ENCODE measurements at regions not wholly inside any gene's neighbourhood (a gene's known extent, or its start where the extent isn't known, plus 50 kb on each side); places are given as distances from the start of the nearest gene placed in this dataset.

GRCh38 chr4:15361529-15361928, 66.3 kb upstream of the C1QTNF7 start:
- in situ Hi-C loops (cut with HindIII; ENCODE audit: low sequenced_read_pairs): no loop called here

DNA sequence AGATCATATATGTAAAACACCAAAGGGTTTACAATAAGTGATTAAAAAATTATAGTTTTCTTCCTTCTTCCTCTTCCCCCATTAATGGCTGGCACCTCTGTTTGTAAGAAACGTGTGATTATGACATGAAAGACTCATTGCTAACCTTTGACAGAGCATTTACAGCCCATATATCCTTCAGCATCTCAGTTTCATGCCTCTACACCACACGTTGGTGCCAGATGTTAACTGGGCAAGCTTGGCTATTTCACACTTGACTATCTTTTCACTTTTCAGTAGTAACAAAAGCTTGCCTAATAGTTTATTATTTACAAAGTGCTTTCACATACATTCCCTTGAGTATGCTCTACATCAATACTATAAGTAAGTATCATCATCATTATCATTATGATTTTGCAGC, 65.3 kb upstream of the C1QTNF7 start:
- in situ Hi-C loops (cut with HindIII; ENCODE audit: low sequenced_read_pairs): no loop called here

DNA sequence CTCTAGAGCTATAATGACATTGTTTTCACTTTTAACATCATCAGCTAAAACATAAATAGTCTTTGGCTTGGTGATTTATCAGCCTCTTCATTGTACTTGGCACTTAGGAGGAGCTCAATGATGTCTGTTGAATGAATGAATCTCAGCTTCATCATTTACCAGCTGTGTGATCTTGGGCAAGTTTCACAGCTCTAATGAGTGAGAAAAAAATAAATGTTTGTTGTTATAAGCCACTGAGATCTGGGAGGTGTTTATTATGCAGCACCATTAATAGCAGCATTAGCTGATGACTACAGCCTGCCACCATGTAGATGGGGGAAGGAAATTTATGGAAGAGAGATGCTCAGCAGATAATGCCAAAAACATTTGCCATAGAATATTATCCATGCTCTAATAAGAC, 63.6 kb upstream of the C1QTNF7 start:
- in situ Hi-C loops (cut with HindIII; ENCODE audit: low sequenced_read_pairs): no loop called here

- in situ Hi-C loops (cut with HindIII; ENCODE audit: low sequenced_read_pairs): no loop called here
These were observed 62.2 kb upstream of the C1QTNF7 start for GRCh38 chr4:15365641-15366040.

GRCh38 chr4:15366721-15367120, 61.1 kb upstream of the C1QTNF7 start:
- in situ Hi-C loops (cut with HindIII; ENCODE audit: low sequenced_read_pairs): no loop called here

GRCh38 chr4:15368856-15369255, 59.0 kb upstream of the C1QTNF7 start:
- in situ Hi-C loops (cut with HindIII; ENCODE audit: low sequenced_read_pairs): no loop called here

DNA sequence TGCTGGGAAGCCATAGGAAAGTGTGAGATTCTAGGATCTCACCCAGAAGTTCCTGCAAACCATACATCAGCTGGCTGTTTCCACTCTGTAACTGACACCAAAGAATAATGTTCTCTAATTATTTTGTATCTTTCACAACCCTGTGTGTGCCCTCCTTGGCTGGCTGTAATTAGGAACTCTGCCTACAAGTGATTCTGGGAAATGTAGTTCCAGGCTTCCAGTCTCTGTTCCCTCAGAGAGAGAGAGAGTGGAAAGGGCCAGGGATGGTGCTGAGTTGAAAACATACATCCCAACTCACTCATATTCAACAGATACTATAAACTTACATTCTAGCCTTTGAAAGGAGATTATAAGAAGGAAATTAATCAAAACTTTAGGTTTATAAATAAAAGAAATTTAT, 57.5 kb upstream of the C1QTNF7 start:
- in situ Hi-C loops (cut with HindIII; ENCODE audit: low sequenced_read_pairs): no loop called here

DNA sequence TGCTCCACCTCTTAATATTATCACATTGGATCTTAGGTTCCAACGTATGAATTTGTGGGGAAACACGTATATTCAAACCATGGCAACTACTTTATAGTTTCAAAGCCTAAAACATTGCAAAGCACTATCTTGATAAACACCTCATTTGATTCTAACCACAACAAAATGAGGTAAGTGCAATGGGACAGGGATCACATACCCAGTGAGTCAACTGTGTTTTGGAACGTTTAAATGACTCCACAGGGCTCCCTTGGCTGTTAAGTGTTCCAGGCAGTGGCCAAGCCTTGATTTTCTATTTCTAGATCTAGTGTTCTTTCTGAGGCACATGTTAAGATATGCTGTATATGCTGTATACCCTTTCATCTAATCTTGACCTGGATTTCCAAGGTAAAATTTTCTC, 54.5 kb upstream of the C1QTNF7 start:
- in situ Hi-C loops (cut with HindIII; ENCODE audit: low sequenced_read_pairs): no loop called here

- in situ Hi-C loops (cut with HindIII; ENCODE audit: low sequenced_read_pairs): no loop called here
These were observed 53.2 kb upstream of the C1QTNF7 start for GRCh38 chr4:15374656-15375055.

GRCh38 chr4:15375667-15376066, 52.2 kb upstream of the C1QTNF7 start:
- in situ Hi-C loops (cut with HindIII; ENCODE audit: low sequenced_read_pairs): no loop called here

GRCh38 chr4:15376145-15376544, 51.7 kb upstream of the C1QTNF7 start:
- in situ Hi-C loops (cut with HindIII; ENCODE audit: low sequenced_read_pairs): no loop called here

DNA sequence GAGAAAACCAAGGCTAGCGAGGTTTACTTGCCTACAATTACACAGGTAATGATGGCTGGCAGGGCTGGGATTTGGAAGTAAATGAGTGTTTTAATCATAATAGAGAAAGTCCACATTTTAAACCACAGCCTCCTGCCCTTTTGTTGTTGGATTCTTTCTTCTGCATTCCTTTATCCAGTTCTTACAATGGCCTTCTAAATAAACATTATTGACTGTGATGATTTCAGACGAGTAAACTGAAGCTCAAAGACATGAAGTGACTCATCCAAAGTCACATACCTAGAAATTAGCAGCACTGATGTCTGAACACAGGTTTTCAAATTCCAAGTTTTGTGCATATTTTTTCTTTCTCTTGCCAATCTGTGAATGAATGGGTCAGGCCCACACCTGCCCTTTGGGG, 51.2 kb upstream of the C1QTNF7 start:
- in situ Hi-C loops (cut with HindIII; ENCODE audit: low sequenced_read_pairs): no loop called here

All from endothelial cell of hepatic sinusoid (primary cell).